Activated CD8-positive, alpha-beta T cell treated with anti-CD3 and anti-CD28 coated beads, Interleukin-2, amount 10 ng/mL, durations not matched to agents 7 days and 5 days (primary cell): ENCODE measurements at regions not wholly inside any gene's neighbourhood (a gene's known extent, or its start where the extent isn't known, plus 50 kb on each side); places are given as distances from the start of the nearest gene placed in this dataset.
"Not testable (repeated sequence)": the region's sequence is repeated elsewhere in the genome, so short reads cannot be mapped to it uniquely, and the experiment has no call there.

Source experiments
- ATAC-seq: fragments of 150-1000 bp; cut with Tn5 transposase; one replicate; pipeline ENCODE4 v1.10.0; 2021; ENCODE audit warnings: moderate library complexity
- CTCF ChIA-PET: fragments of 350-600 bp; sonication (Branson Sonifier 250); formaldehyde crosslinking; loops from one replicate; lab custom pipeline; 2021; ENCODE audit warnings: antibody characterized with exemption; lab: Charles Lee
- POLR2A ChIA-PET: fragments of 350-600 bp; sonication (Branson Sonifier 250); formaldehyde crosslinking; loops from one replicate; lab custom pipeline; 2021; ENCODE audit warnings: antibody characterized with exemption; lab: Charles Lee
- DNase-seq: peaks from one replicate; pipeline ENCODE4 v3.0.0-alpha.2; 2020
- H3K27ac Mint-ChIP-seq: one replicate; pipeline ENCODE4 v1.8.0; 2021; ENCODE audit warnings: mild to moderate bottlenecking, mixed read lengths
- H3K27me3 Mint-ChIP-seq: one replicate; pipeline ENCODE4 v1.8.0; 2021; ENCODE audit warnings: low read depth, mixed read lengths
- H3K36me3 Mint-ChIP-seq: one replicate; pipeline ENCODE4 v1.8.0; 2021; ENCODE audit warnings: low read depth, mixed read lengths
- H3K4me1 Mint-ChIP-seq: one replicate; pipeline ENCODE4 v1.8.0; 2021; ENCODE audit warnings: low read depth, mixed read lengths
- H3K4me3 Mint-ChIP-seq: one replicate; pipeline ENCODE4 v1.8.0; 2021; ENCODE audit warnings: mild to moderate bottlenecking, mixed read lengths
- H3K9me3 Mint-ChIP-seq: one replicate; pipeline ENCODE4 v1.8.0; 2022; ENCODE audit warnings: mixed read lengths; ENCODE audit not compliant: insufficient read depth

DNA sequence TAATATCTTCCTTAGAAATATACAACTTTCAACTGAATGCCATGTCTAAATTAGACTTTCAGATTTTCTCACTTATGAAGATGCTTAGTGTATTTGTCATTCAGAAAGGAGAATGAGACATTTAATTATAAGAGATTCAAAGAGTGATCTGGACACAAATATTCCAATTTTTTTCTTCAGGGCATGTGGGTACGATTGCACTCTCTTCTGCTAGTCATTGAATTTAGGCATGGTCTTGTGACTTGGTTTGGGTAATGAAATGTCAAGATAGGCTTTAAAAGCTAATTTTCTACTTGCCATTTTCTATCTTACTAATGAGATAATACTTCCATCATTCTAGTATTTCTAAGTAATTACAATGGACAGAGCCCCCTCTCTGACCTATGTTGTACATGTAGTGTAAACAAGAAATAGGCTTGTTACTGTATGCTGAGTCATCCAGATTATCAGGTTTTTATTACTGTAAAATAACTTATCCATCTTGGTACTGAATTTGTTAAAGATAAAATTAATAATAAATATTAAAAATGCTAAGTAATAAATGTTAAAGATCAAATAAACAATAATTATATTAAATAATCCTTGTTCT is 770.8 kb upstream of the BCHE start:
- Mint-ChIP-seq H3K36me3 (no peaks in the 10 kb centered on the region), H3K4me3 (no peak overlapping the region), H3K9me3 (no peaks in the 10 kb centered on the region), H3K4me1 (no peaks in the 10 kb centered on the region), H3K27me3 (no peaks in the 10 kb centered on the region), H3K27ac (no peak overlapping the region)
- POLR2A ChIA-PET, result no interaction called here
- no peak for DNase-seq
- no peak for ATAC-seq
- CTCF ChIA-PET, result no interaction called here

DNA sequence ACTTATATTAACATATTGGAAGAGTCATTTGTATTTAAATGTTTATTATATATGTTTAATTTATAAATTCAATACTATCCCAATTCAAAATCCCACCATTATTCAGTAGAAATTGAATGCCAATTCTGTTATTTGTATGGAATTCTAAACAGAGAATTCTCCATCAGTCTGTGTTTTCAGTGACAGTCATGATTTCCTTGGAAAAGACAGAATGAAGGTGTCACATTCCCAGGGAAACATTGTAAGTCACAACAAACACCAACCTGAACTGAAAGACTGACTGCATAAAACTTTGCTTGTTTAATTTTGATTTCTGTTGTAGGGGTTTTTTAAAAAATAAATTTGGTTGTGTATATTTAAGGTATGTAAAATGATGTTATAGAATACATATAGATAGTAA is 769.8 kb upstream of the BCHE start:
- Mint-ChIP-seq H3K27me3 (no peaks in the 10 kb centered on the region), H3K36me3 (no peaks in the 10 kb centered on the region), H3K9me3 (peaks cover 3% of the 10 kb centered on the region), H3K4me3 (no peak overlapping the region), H3K27ac (no peak overlapping the region), H3K4me1 (no peaks in the 10 kb centered on the region)
- ATAC-seq (no peak), DNase-seq (no peak)
- ChIA-PET POLR2A (no interaction called here), CTCF (no interaction called here)

DNA sequence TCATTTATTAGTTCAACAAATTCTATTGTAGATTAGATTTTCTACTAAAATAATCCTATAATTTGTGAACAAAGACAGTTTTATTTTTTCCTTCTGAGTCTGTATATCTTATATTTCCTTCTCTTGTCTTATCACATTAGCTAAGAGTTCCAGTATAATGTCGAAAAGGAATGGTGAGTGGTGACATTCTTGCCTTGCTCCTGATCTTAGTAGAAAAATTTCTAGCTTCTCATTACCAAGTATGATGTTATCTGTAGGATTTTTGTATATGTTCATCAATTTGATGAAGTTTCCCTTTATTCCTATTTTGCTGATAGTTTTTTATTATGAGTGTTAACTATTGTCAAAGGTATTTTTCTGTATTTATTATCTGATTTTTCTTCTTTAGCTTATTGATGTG is 756.6 kb upstream of the BCHE start:
- ChIA-PET CTCF (no interaction called here), POLR2A (no interaction called here)
- no peaks in the 10 kb centered on the region for H3K36me3 Mint-ChIP-seq
- no peaks in the 10 kb centered on the region for H3K27me3 Mint-ChIP-seq
- no peak for DNase-seq
- no peak overlapping the region for H3K27ac Mint-ChIP-seq
- ATAC-seq, result no peak
- H3K4me3 Mint-ChIP-seq, result no peak overlapping the region
- H3K4me1 Mint-ChIP-seq, result no peaks in the 10 kb centered on the region
- peaks cover 8% of the 10 kb centered on the region for H3K9me3 Mint-ChIP-seq

DNA sequence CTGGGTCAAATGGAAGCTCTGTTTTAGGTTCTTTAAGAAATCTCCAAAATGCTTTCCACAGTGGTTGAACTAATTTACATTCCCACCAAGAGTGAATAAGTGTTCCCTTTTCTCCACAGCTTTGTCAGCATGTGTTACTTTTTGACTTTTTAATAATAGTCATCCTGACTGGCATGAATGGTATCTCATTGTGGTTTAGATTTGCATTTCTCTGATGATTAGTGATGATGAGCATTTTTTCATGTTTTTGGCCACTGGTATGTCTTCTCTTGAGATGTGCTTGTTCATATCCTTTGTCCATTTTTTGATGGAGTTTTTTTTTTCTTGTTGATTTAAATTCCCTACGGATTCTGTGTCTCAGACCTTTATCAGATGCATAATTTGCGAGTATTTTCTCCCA is 745.0 kb upstream of the BCHE start:
- CTCF ChIA-PET, result no interaction called here
- no peak for DNase-seq
- Mint-ChIP-seq H3K27ac (no peak overlapping the region), H3K36me3 (no peaks in the 10 kb centered on the region), H3K9me3 (peaks cover 14% of the 10 kb centered on the region), H3K4me3 (no peak overlapping the region), H3K27me3 (no peaks in the 10 kb centered on the region), H3K4me1 (no peaks in the 10 kb centered on the region)
- ATAC-seq, result no peak
- POLR2A ChIA-PET, result no interaction called here

DNA sequence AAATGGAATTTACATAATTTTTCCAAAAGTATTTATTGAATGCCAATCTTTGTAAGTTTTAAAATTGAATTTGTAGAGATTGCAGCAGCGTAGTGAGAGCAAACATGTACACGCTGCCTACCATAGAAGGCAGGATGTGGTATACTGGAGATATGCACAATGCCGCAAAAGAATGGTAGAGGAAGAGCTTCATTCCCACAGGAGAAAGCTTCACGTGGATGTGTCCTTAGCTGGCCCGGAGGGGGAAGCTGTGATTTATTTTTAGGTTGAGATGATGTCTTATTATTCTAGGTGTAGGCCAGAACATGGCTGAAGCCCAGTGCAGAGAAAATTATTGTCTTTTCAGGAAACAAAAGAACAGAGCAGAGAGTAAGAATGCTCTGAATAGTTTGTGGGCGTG is 743.3 kb upstream of the BCHE start:
- Mint-ChIP-seq H3K36me3 (no peaks in the 10 kb centered on the region), H3K4me1 (no peaks in the 10 kb centered on the region), H3K9me3 (peaks cover 7% of the 10 kb centered on the region), H3K4me3 (no peak overlapping the region), H3K27ac (no peak overlapping the region), H3K27me3 (no peaks in the 10 kb centered on the region)
- CTCF ChIA-PET, result no interaction called here
- no peak for DNase-seq
- POLR2A ChIA-PET, result no interaction called here
- no peak for ATAC-seq

DNA sequence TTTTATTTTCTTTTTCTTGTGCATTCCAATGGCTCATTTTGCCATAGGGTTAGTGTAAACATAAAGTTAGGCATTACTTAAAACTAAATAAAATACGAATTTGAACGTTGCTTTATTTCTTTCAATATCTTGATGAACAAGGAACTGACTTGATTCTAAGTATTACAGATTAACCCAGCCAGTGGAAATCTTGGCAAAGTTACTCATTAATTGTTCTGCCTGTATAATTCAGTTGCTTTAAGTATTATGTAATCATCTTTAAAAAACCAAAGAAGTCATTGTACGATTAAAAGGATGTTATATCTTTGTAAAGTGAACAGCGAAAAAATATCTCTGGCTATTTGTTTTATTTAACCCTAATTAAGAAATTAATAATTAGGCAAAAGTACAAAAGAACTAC is 737.9 kb upstream of the BCHE start:
- Mint-ChIP-seq H3K4me3 (no peak overlapping the region), H3K36me3 (no peaks in the 10 kb centered on the region), H3K27ac (no peak overlapping the region), H3K4me1 (no peaks in the 10 kb centered on the region), H3K27me3 (no peaks in the 10 kb centered on the region), H3K9me3 (peaks cover 20% of the 10 kb centered on the region)
- CTCF ChIA-PET, result no interaction called here
- POLR2A ChIA-PET, result no interaction called here
- ATAC-seq, result no peak
- no peak for DNase-seq

DNA sequence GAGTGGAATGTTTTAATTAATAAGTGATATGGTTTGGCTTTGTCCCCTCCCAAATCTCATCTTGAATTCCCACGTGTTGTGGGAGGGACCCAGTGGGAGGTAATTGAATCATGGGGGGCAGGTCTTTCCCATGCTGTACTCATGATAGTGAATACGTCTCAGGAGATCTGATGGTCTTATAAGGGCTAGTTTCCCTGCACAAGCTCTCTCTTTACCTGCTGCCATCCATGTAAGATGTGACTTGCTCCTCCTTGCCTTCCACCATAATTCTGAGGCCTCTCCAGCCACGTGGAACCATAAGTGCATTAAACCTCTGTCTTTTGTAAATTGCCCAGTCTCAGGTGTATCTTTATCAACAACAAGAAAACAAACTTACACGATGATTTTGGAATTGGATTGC is 734.5 kb upstream of the BCHE start:
- peaks cover 15% of the 10 kb centered on the region for H3K9me3 Mint-ChIP-seq
- DNase-seq, ATAC-seq, POLR2A ChIA-PET, CTCF ChIA-PET, H3K27me3 Mint-ChIP-seq, H3K4me3 Mint-ChIP-seq, H3K27ac Mint-ChIP-seq, H3K4me1 Mint-ChIP-seq, H3K36me3 Mint-ChIP-seq: not testable (repeated sequence)

DNA sequence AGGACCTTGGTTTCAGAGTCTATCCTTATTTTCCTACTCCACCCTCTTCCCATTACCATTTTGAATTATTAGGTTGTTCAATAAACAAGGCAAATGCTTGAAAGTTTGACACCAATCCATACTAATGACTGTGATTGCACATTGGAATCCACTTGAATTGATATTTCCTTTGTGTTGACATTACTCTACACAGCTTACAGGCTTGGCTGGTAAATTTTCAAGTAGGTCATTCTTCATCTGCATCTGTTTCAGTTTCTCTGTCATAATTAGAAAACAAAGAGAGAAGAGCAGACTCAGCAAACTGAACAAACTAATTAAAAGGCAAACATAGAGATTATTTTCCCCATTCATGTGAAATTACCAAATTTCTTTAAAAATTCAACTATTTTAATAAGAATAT is 732.9 kb upstream of the BCHE start:
- ChIA-PET POLR2A (no interaction called here), CTCF (no interaction called here)
- DNase-seq (no peak), ATAC-seq (no peak)
- Mint-ChIP-seq H3K4me1 (no peaks in the 10 kb centered on the region), H3K9me3 (peaks cover 15% of the 10 kb centered on the region), H3K36me3 (no peaks in the 10 kb centered on the region), H3K4me3 (no peak overlapping the region), H3K27me3 (no peaks in the 10 kb centered on the region), H3K27ac (no peak overlapping the region)

DNA sequence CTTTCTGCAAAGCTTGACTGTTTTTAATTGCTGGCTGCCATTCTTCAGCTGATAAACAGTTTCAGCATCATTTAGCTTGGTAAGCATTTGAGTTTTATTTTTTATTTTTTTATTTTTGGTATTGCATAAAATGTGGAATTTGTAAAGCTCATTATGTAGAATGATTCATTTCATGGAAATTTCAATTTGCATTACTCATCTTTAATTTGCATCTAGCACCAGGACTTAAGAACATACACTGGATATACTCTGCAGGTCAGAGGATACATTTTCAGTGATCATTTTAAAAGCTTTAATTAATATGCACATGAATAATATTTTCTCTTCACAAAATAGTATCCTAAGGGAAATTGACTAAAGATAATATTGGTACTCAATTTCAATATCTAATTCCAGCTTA is 732.4 kb upstream of the BCHE start:
- peaks cover 14% of the 10 kb centered on the region for H3K9me3 Mint-ChIP-seq
- POLR2A ChIA-PET, result no interaction called here
- H3K4me3 Mint-ChIP-seq, result no peak overlapping the region
- CTCF ChIA-PET, result no interaction called here
- H3K4me1 Mint-ChIP-seq, result no peaks in the 10 kb centered on the region
- H3K27me3 Mint-ChIP-seq, result no peaks in the 10 kb centered on the region
- no peak for DNase-seq
- ATAC-seq, result no peak
- H3K36me3 Mint-ChIP-seq, result no peaks in the 10 kb centered on the region
- no peak overlapping the region for H3K27ac Mint-ChIP-seq

DNA sequence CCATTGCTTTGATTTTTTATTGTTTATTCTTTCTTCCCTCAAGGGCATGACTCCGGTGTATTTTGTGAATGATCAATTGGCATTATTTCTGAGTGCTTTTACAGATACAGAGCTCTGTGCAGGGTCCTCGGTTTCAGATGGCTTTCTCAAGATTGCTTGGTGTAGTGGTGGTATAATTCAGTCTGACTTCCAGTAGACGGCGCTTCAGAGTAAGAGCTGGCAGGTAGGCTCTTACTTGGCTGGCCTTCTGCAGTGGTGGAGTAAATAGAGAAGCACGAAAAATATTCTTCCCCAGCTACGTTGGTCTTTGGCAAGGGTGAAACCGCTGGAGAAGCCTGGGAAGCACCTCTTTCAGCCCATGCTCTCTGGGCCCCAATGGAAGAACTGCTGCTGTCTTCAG is 723.0 kb upstream of the BCHE start:
- no peaks in the 10 kb centered on the region for H3K4me1 Mint-ChIP-seq
- no peak overlapping the region for H3K4me3 Mint-ChIP-seq
- H3K36me3 Mint-ChIP-seq, result no peaks in the 10 kb centered on the region
- H3K9me3 Mint-ChIP-seq, result no peaks in the 10 kb centered on the region
- CTCF ChIA-PET, result no interaction called here
- DNase-seq (no peak), ATAC-seq (no peak)
- POLR2A ChIA-PET, result no interaction called here
- H3K27ac Mint-ChIP-seq, result no peak overlapping the region
- no peaks in the 10 kb centered on the region for H3K27me3 Mint-ChIP-seq

DNA sequence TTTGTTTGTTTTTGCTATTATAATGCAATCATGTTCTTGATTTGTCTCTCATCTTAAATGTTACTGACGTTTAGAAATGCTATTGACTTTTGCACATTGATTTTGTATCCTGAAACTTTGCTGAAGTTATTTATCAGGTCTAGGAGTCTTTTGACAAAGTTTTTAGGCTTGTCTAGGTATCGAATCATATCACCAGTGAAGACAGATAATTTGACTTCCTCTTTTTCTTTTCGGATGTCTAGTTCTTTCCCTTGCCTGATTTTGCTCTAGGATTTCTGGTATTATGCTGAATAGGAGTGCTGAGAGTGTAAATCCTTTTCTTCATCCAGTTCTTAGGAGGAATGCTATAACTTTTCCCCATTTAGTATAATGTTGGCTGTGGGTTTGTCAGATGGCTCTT is 719.7 kb upstream of the BCHE start:
- no peak for ATAC-seq
- Mint-ChIP-seq H3K9me3 (peaks cover 1% of the 10 kb centered on the region), H3K4me1 (no peaks in the 10 kb centered on the region), H3K4me3 (no peak overlapping the region), H3K36me3 (no peaks in the 10 kb centered on the region), H3K27ac (no peak overlapping the region), H3K27me3 (no peaks in the 10 kb centered on the region)
- no peak for DNase-seq
- ChIA-PET CTCF (no interaction called here), POLR2A (no interaction called here)

DNA sequence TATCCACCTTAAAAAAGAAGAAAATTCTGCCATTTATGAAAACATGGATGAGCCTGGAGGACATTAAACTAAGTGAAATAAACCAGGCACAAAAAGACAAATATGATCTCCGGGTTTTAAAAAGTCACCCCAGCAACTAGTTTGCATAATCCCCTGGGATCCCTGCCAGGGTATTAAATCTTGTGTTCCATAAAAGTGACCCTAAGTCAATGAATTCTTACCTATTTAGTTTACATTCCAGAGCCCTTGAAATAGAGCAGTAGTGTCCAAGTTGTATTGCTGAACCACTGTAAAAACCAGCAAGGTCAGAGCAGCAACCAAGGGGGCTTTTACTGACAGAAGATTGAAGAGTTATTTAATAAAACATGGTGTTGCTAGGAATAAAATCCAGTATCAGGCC is 716.8 kb upstream of the BCHE start:
- Mint-ChIP-seq H3K36me3 (no peaks in the 10 kb centered on the region), H3K4me1 (no peaks in the 10 kb centered on the region), H3K9me3 (peaks cover 6% of the 10 kb centered on the region), H3K27me3 (no peaks in the 10 kb centered on the region), H3K4me3 (no peak overlapping the region), H3K27ac (no peak overlapping the region)
- CTCF ChIA-PET, result no interaction called here
- DNase-seq, result no peak
- no peak for ATAC-seq
- POLR2A ChIA-PET, result no interaction called here

DNA sequence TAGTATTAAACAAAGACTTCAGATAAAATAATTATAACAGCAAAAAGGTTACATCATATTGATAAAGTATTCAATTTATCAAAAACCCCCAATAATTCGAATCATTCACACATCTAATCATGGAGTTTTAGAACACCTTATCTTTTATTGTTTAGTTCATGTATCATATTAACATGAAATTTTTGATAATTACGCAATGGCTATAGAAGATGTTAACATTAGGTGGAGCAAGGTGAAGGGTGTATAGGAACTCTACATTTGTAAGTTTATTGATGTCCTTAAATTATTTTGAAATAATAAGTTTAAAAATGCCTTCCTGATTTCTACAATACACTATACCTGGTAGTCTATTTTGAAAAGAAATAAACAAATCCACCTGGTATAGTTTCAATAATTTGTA is 696.5 kb upstream of the BCHE start:
- Mint-ChIP-seq H3K4me1 (no peaks in the 10 kb centered on the region), H3K27ac (no peak overlapping the region), H3K9me3 (peaks cover 24% of the 10 kb centered on the region), H3K36me3 (no peaks in the 10 kb centered on the region), H3K27me3 (no peaks in the 10 kb centered on the region), H3K4me3 (no peak overlapping the region)
- CTCF ChIA-PET, result no interaction called here
- POLR2A ChIA-PET, result no interaction called here
- ATAC-seq (no peak), DNase-seq (no peak)
